ENCODE measurements at regions not wholly inside any gene's neighbourhood (a gene's known extent, or its start where the extent isn't known, plus 50 kb on each side); places are given as distances from the start of the nearest gene placed in this dataset.

- Histone ChIP-seq H3K9ac (ENCODE audit: low read length in 2 of 2) (no peak overlapping the region), H3K9me3 (ENCODE audit: control insufficient read depth in 2 of 2, low read length in 2 of 2) (peaks cover 0 to 4% of the 10 kb centered on the region in 2 donors)
Measured at GRCh38 chr6:5866547-5867051, 140.1 kb downstream of the NRN1 start.

GRCh38 chr6:5865506-5866031, 141.2 kb downstream of the NRN1 start:
- no peaks in the 10 kb centered on the region for H3K27me3 ChIP-seq (ENCODE audit: control insufficient read depth in 1 of 2, insufficient read depth in 2 of 2, low read length in 2 of 2)
- H3K36me3 ChIP-seq (ENCODE audit: control insufficient read depth in 2 of 2, insufficient read depth in 2 of 2, low read length in 2 of 2): no peaks in the 10 kb centered on the region
- no peak overlapping the region for H3K4me3 ChIP-seq (ENCODE audit: low read length in 2 of 2)
- peaks cover 0 to 4% of the 10 kb centered on the region in 2 donors for H3K9me3 ChIP-seq (ENCODE audit: control insufficient read depth in 2 of 2, low read length in 2 of 2)
- H3K9ac ChIP-seq (ENCODE audit: low read length in 2 of 2): no peak overlapping the region
- no peak overlapping the region for H3K27ac ChIP-seq (ENCODE audit: low read length)
- H3K4me1 ChIP-seq (ENCODE audit: control insufficient read depth, insufficient read depth, low read length): no peaks in the 10 kb centered on the region

More at GRCh38 chr6:5866547-5867051, 140.1 kb downstream of the NRN1 start:
- no peaks in the 10 kb centered on the region for H3K36me3 ChIP-seq (ENCODE audit: control insufficient read depth in 2 of 2, insufficient read depth in 2 of 2, low read length in 2 of 2)
- peak overlapping the region; percentile 16 to 23 for H3K4me3 ChIP-seq (ENCODE audit: low read length in 2 of 2)
- no peaks in the 10 kb centered on the region for H3K4me1 ChIP-seq (ENCODE audit: control insufficient read depth, insufficient read depth, low read length)
- H3K27me3 ChIP-seq (ENCODE audit: control insufficient read depth in 1 of 2, insufficient read depth in 2 of 2, low read length in 2 of 2): no peaks in the 10 kb centered on the region
- no peak overlapping the region for H3K27ac ChIP-seq (ENCODE audit: low read length)

DNA sequence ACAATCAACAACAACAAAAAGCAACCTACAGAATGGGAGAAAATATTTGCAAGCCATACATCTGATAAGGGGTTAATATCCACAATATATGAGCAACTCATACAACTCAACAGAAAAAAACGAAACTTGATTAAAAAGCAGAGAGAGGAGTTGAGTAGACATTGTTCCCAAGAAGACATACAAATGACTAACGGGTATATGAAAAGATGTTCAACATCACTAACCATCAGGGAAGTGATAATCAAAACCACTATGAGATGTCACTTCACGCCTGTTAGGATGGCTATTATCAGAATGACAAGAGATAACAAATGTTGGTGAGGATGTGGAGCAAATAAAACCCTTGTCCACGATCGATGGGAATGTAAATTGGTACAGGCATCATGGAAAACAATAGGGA, 145.9 kb downstream of the NRN1 start:
- no peaks in the 10 kb centered on the region for H3K4me1 ChIP-seq (ENCODE audit: control insufficient read depth, insufficient read depth, low read length)
- no peak overlapping the region for H3K27ac ChIP-seq (ENCODE audit: low read length)
- no peaks in the 10 kb centered on the region for H3K36me3 ChIP-seq (ENCODE audit: control insufficient read depth in 2 of 2, insufficient read depth in 2 of 2, low read length in 2 of 2)
- no peaks in the 10 kb centered on the region for H3K27me3 ChIP-seq (ENCODE audit: control insufficient read depth in 1 of 2, insufficient read depth in 2 of 2, low read length in 2 of 2)
- H3K4me3 ChIP-seq (ENCODE audit: low read length in 2 of 2): no peak overlapping the region
- H3K9me3 ChIP-seq (ENCODE audit: control insufficient read depth in 2 of 2, low read length in 2 of 2): peaks cover 0 to 4% of the 10 kb centered on the region in 2 donors
- H3K9ac ChIP-seq (ENCODE audit: low read length in 2 of 2): no peak overlapping the region

DNA sequence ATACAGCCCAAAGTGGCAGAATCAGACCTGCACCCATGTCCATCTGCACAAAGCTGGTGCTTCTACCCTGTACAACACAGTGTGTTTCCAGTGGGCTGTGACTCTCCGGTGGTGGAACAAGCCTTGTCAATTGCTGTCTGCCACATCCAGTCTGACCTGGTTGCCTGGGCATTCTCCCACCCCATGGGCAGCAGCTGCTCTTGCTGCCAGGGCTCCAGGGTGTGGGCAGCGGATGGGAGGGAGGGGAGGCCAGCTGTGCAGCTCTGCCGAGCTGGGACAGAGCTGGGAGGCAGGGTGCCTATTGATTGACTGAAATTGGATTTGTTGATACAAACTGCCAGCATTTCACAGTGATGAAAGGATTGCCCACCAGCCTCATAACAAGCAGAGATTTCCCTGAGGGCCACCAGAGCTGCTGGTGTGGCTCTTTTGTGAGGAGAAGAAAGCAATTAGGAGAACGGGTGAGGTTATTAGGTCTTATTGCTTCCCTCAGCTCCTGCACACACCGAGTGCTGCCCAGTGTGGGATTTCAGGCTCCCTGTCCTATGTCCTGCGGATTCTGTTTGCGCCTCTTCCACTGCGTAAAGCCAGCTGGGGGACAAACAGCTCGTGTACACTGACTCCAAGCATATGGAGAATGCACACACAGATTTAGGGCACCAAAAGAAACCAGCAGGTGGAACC, 150.8 kb downstream of the NRN1 start:
- H3K4me3 ChIP-seq (ENCODE audit: low read length in 2 of 2): no peak overlapping the region
- no peak overlapping the region for H3K9ac ChIP-seq (ENCODE audit: low read length in 2 of 2)
- peaks cover 4 to 10% of the 10 kb centered on the region in 2 donors for H3K27me3 ChIP-seq (ENCODE audit: control insufficient read depth in 1 of 2, insufficient read depth in 2 of 2, low read length in 2 of 2)
- H3K4me1 ChIP-seq (ENCODE audit: control insufficient read depth, insufficient read depth, low read length): peaks cover 5% of the 10 kb centered on the region
- H3K27ac ChIP-seq (ENCODE audit: low read length): no peak overlapping the region
- no peaks in the 10 kb centered on the region for H3K9me3 ChIP-seq (ENCODE audit: control insufficient read depth in 2 of 2, low read length in 2 of 2)
- no peaks in the 10 kb centered on the region for H3K36me3 ChIP-seq (ENCODE audit: control insufficient read depth in 2 of 2, insufficient read depth in 2 of 2, low read length in 2 of 2)

DNA sequence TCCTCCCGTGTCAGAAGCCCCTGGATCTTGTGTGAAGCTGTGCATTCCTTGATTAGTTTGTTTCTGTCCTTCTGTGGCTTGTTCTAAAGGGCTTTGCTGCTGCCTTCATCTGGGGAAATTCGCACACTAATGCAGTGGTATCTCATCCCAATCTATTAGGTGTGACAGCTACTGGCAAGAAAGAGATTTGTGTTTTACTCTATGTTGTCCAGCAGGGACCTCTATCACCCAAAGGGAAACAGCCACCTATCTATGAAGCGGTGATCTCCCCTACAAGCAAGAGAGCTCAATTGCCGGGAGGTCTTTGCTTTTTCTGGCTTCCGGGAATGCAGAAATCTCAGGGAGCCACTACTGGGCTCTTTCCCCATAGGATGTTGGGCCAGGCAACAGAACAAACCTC, 151.8 kb downstream of the NRN1 start:
- Histone ChIP-seq H3K4me1 (ENCODE audit: control insufficient read depth, insufficient read depth, low read length) (peaks cover 5% of the 10 kb centered on the region), H3K4me3 (ENCODE audit: low read length in 2 of 2) (no peak overlapping the region), H3K9me3 (ENCODE audit: control insufficient read depth in 2 of 2, low read length in 2 of 2) (no peaks in the 10 kb centered on the region), H3K27me3 (ENCODE audit: control insufficient read depth in 1 of 2, insufficient read depth in 2 of 2, low read length in 2 of 2) (peaks cover 4 to 13% of the 10 kb centered on the region in 2 donors), H3K27ac (ENCODE audit: low read length) (no peak overlapping the region), H3K9ac (ENCODE audit: low read length in 2 of 2) (no peak overlapping the region), H3K36me3 (ENCODE audit: control insufficient read depth in 2 of 2, insufficient read depth in 2 of 2, low read length in 2 of 2) (no peaks in the 10 kb centered on the region)

GRCh38 chr6:5851261-5851757, 155.4 kb downstream of the NRN1 start:
- no peaks in the 10 kb centered on the region for H3K36me3 ChIP-seq (ENCODE audit: control insufficient read depth in 2 of 2, insufficient read depth in 2 of 2, low read length in 2 of 2)
- H3K9me3 ChIP-seq (ENCODE audit: control insufficient read depth in 2 of 2, low read length in 2 of 2): peaks cover 3 to 8% of the 10 kb centered on the region in 2 donors
- peaks cover 6 to 13% of the 10 kb centered on the region in 2 donors for H3K27me3 ChIP-seq (ENCODE audit: control insufficient read depth in 1 of 2, insufficient read depth in 2 of 2, low read length in 2 of 2)
- no peak overlapping the region for H3K9ac ChIP-seq (ENCODE audit: low read length in 2 of 2)
- peak overlapping the region; percentile 40 to 55 for H3K4me3 ChIP-seq (ENCODE audit: low read length in 2 of 2)
- H3K4me1 ChIP-seq (ENCODE audit: control insufficient read depth, insufficient read depth, low read length): peaks cover 5% of the 10 kb centered on the region
- H3K27ac ChIP-seq (ENCODE audit: low read length): no peak overlapping the region

DNA sequence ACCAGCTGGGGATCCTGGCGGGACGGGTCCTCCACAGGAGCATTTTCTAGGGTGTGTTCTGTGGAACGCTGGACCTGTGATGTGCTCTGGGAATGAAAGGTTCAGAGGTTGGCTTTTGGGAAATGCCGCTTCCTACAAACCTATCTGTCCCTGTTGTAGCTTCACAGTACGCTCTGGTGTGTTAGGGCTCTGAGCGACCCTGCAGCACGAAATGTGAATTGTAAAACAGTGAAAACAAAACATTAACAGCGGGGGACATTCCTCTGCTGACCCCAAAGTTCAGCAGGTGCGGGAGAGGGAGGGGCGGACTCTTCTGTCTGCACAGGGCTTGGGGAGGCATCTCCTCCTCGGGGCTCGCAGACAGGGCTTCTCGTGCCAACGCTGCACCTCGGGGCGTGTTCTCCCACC, 155.9 kb downstream of the NRN1 start:
- no peak overlapping the region for H3K27ac ChIP-seq (ENCODE audit: low read length)
- H3K4me1 ChIP-seq (ENCODE audit: control insufficient read depth, insufficient read depth, low read length): peaks cover 5% of the 10 kb centered on the region
- H3K27me3 ChIP-seq (ENCODE audit: control insufficient read depth in 1 of 2, insufficient read depth in 2 of 2, low read length in 2 of 2): peaks cover 6 to 13% of the 10 kb centered on the region in 2 donors
- peak overlapping the region; percentile 40 to 55 for H3K4me3 ChIP-seq (ENCODE audit: low read length in 2 of 2)
- no peak overlapping the region for H3K9ac ChIP-seq (ENCODE audit: low read length in 2 of 2)
- peaks cover 3 to 8% of the 10 kb centered on the region in 2 donors for H3K9me3 ChIP-seq (ENCODE audit: control insufficient read depth in 2 of 2, low read length in 2 of 2)
- no peaks in the 10 kb centered on the region for H3K36me3 ChIP-seq (ENCODE audit: control insufficient read depth in 2 of 2, insufficient read depth in 2 of 2, low read length in 2 of 2)

DNA sequence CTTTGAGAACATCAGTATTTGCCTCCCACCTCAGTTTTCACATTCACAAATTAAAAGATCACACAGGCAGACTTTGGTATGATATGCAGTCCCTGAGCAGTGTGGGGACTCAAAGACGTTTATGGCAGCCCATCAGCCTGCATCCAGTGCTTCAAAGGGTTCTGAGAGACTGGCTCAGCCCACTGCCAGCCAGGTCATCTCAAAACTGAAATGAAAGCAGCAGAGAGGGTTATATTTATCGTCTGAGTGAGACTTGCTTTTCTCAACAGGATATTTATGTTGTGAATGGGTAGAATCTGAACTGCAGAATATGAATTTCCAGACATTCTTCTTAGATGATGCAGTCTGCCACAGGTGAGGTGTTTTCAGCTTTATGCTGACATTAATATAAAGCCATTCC, 159.8 kb downstream of the NRN1 start:
- no peaks in the 10 kb centered on the region for H3K36me3 ChIP-seq (ENCODE audit: control insufficient read depth in 2 of 2, insufficient read depth in 2 of 2, low read length in 2 of 2)
- H3K9me3 ChIP-seq (ENCODE audit: control insufficient read depth in 2 of 2, low read length in 2 of 2): peaks cover 6 to 8% of the 10 kb centered on the region in 2 donors
- peaks cover 5% of the 10 kb centered on the region for H3K4me1 ChIP-seq (ENCODE audit: control insufficient read depth, insufficient read depth, low read length)
- no peak overlapping the region for H3K4me3 ChIP-seq (ENCODE audit: low read length in 2 of 2)
- H3K27ac ChIP-seq (ENCODE audit: low read length): no peak overlapping the region
- no peak overlapping the region for H3K9ac ChIP-seq (ENCODE audit: low read length in 2 of 2)
- peaks cover 6 to 12% of the 10 kb centered on the region in 2 donors for H3K27me3 ChIP-seq (ENCODE audit: control insufficient read depth in 1 of 2, insufficient read depth in 2 of 2, low read length in 2 of 2)

GRCh38 chr6:5846335-5846734, 160.4 kb downstream of the NRN1 start:
- H3K36me3 ChIP-seq (ENCODE audit: control insufficient read depth in 2 of 2, insufficient read depth in 2 of 2, low read length in 2 of 2): no peaks in the 10 kb centered on the region
- peaks cover 4 to 6% of the 10 kb centered on the region in 2 donors for H3K27me3 ChIP-seq (ENCODE audit: control insufficient read depth in 1 of 2, insufficient read depth in 2 of 2, low read length in 2 of 2)
- peaks cover 2% of the 10 kb centered on the region for H3K4me1 ChIP-seq (ENCODE audit: control insufficient read depth, insufficient read depth, low read length)
- peaks cover 6 to 8% of the 10 kb centered on the region in 2 donors for H3K9me3 ChIP-seq (ENCODE audit: control insufficient read depth in 2 of 2, low read length in 2 of 2)
- H3K9ac ChIP-seq (ENCODE audit: low read length in 2 of 2): no peak overlapping the region
- H3K27ac ChIP-seq (ENCODE audit: low read length): no peak overlapping the region
- no peak overlapping the region for H3K4me3 ChIP-seq (ENCODE audit: low read length in 2 of 2)

GRCh38 chr6:5843078-5843477, 163.6 kb downstream of the NRN1 start:
- Histone ChIP-seq H3K9ac (ENCODE audit: low read length in 2 of 2) (no peak overlapping the region), H3K36me3 (ENCODE audit: control insufficient read depth in 2 of 2, insufficient read depth in 2 of 2, low read length in 2 of 2) (no peaks in the 10 kb centered on the region), H3K27me3 (ENCODE audit: control insufficient read depth in 1 of 2, insufficient read depth in 2 of 2, low read length in 2 of 2) (no peaks in the 10 kb centered on the region), H3K4me1 (ENCODE audit: control insufficient read depth, insufficient read depth, low read length) (no peaks in the 10 kb centered on the region), H3K27ac (ENCODE audit: low read length) (no peak overlapping the region), H3K4me3 (ENCODE audit: low read length in 2 of 2) (no peak overlapping the region), H3K9me3 (ENCODE audit: control insufficient read depth in 2 of 2, low read length in 2 of 2) (peaks cover 5% of the 10 kb centered on the region in 2 donors)

Measured in stomach smooth muscle (tissue), 2 donors.